ENCODE measurements at regions not wholly inside any gene's neighbourhood (a gene's known extent, or its start where the extent isn't known, plus 50 kb on each side); places are given as distances from the start of the nearest gene placed in this dataset.
A peak's percentile ranks its signal among the peaks of the same experiment; 100 is the strongest.

DNA sequence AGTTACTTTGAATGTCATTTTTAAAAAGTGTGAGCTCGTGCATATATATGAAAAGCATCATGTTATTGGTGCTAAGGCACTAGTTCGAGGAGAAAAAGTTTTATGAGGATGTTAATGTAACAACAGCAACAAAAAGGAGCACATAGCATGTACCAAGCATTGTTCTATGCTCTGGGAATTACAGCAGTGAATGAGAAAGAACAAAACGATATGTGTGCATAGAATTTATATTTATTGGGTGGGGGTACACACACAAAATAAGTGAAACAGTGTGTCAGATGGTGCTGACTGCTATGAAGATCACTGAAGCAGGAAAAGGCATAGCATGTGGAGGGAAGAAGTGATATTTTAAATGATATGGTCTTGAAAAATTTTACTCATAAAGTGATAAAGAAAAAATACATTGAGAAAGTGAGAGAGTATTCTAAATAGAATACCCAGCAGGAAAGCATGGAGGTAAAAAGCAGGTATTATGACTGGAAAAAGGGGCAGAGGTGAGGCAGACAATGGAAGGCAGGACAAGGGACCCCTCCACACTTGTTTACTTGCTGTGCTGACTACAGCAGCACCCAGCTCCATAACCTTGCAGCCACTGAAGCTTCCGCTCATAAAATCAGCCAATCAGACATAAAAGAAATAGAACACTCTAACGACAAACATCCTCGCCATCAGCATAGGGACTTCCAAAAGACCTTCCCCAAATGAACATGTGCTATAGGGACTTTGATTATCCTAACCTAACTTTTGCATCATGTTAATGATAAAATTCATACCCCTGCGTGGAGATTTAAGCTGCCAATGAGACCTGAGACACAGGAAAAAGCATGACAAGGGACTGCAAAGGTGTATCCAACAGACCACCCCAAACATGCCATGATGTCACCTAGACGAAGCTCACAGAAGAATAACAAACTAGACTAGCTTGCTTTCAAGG lies 119.9 kb downstream of the HFE start:
- WGBS (ENCODE audit: missing lambda C conversion rate): 75% methylated on average over 8 of the region's 8 CpGs
- H3K4me2 ChIP-seq: peak overlapping the region; percentile 76
- H3K9me3 ChIP-seq: no peaks in the 10 kb centered on the region
- H3K4me1 ChIP-seq: peaks cover 14% of the 10 kb centered on the region; the same call in 2 of the 3 replicates
- FAIRE-seq (no peak), ATAC-seq (no peak), DNase-seq (ENCODE audit: low read depth in 1 of 2, low spot score in 1 of 2) (no peak)
- H3K4me3 ChIP-seq: peak overlapping the region; percentile 81; the same call in 2 of the 3 replicates
- TF ChIP-seq CEBPB (IDR thresholded peaks at IDR 0.05): no peak
- no peak for TF ChIP-seq RARB (CRISPR knock-in tag; IDR thresholded peaks at IDR 0.05)
- TF ChIP-seq, protein P1, sequence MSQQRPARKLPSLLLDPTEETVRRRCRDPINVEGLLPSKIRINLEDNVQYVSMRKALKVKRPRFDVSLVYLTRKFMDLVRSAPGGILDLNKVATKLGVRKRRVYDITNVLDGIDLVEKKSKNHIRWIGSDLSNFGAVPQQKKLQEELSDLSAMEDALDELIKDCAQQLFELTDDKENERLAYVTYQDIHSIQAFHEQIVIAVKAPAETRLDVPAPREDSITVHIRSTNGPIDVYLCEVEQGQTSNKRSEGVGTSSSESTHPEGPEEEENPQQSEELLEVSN (IDR thresholded peaks at IDR 0.05; ENCODE audit: borderline replicate concordance, low read depth): no peak
- TF ChIP-seq FOXS1 (CRISPR knock-in tag; IDR thresholded peaks at IDR 0.05): no peak
- TF ChIP-seq, protein P2, sequence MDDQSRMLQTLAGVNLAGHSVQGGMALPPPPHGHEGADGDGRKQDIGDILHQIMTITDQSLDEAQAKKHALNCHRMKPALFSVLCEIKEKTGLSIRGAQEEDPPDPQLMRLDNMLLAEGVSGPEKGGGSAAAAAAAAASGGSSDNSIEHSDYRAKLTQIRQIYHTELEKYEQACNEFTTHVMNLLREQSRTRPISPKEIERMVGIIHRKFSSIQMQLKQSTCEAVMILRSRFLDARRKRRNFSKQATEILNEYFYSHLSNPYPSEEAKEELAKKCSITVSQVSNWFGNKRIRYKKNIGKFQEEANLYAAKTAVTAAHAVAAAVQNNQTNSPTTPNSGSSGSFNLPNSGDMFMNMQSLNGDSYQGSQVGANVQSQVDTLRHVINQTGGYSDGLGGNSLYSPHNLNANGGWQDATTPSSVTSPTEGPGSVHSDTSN (IDR thresholded peaks at IDR 0.05): no peak
- no peak for TF ChIP-seq SMC3 (IDR thresholded peaks at IDR 0.05)
- no peak for TF ChIP-seq CBX8 (IDR thresholded peaks at IDR 0.05)
- peak overlapping the region; percentile 88 to 97 for H3K27ac ChIP-seq
- POLR2A ChIA-PET: no interaction called here
- CTCF ChIA-PET: interaction anchor here (1.4 kb wide), 1 partner anchor 9 kb away, joined by 3 read pairs; no protein-coding TSS in a partner anchor

DNA sequence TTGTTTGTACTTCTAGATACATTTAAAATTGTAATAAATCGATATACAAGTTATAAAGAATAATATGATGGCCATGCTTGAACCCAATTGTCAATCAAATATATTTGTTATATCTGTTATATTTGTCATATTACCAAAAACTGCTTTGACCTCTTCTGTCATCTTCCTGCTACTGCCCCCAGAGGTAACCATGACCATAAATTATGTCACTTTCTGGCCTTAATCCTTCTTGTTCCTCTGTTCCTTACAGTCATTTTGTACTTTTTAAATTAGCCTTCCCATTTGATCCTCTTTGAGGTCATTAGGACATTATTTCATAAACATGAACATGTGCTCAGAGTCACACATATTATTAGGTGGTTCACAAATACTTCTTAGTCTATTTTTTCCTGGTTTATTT lies 124.7 kb downstream of the HFE start:
- no peak overlapping the region for H3K4me2 ChIP-seq
- H3K4me1 ChIP-seq: peaks cover 6% of the 10 kb centered on the region; the same call in 2 of the 3 replicates
- no peak for ATAC-seq
- FAIRE-seq: no peak
- ChIA-PET POLR2A (no interaction called here), CTCF (no interaction called here)
- H3K27ac ChIP-seq: no peak overlapping the region
- no peaks in the 10 kb centered on the region for H3K9me3 ChIP-seq
- H3K4me3 ChIP-seq: no peak overlapping the region
- no peak for DNase-seq (ENCODE audit: low read depth in 1 of 2, low spot score in 1 of 2)
- WGBS (ENCODE audit: missing lambda C conversion rate): 55% methylated on average over 1 of the region's 1 CpG
- TF ChIP-seq EHF (CRISPR knock-in tag; IDR thresholded peaks at IDR 0.05) (no peak), NFE2L2 (conservative IDR thresholded peaks at IDR 0.05; ENCODE audit: low read length) (no peak), HOXB13 (CRISPR knock-in tag; IDR thresholded peaks at IDR 0.05; ENCODE audit: low read depth) (no peak), CEBPB (IDR thresholded peaks at IDR 0.05) (no peak), SMC3 (IDR thresholded peaks at IDR 0.05) (no peak), POLR2AphosphoS2 (conservative IDR thresholded peaks at IDR 0.05; ENCODE audit: low read length) (no peak), POLR2A (IDR thresholded peaks at IDR 0.05; ENCODE audit: low read length) (no peak), JUN (IDR thresholded peaks at IDR 0.05) (no peak), GATA3 (IDR thresholded peaks at IDR 0.05; ENCODE audit: borderline replicate concordance) (no peak)
- TF ChIP-seq, protein P3, sequence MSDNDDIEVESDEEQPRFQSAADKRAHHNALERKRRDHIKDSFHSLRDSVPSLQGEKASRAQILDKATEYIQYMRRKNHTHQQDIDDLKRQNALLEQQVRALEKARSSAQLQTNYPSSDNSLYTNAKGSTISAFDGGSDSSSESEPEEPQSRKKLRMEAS (IDR thresholded peaks at IDR 0.05): no peak
- TF ChIP-seq, protein P4, sequence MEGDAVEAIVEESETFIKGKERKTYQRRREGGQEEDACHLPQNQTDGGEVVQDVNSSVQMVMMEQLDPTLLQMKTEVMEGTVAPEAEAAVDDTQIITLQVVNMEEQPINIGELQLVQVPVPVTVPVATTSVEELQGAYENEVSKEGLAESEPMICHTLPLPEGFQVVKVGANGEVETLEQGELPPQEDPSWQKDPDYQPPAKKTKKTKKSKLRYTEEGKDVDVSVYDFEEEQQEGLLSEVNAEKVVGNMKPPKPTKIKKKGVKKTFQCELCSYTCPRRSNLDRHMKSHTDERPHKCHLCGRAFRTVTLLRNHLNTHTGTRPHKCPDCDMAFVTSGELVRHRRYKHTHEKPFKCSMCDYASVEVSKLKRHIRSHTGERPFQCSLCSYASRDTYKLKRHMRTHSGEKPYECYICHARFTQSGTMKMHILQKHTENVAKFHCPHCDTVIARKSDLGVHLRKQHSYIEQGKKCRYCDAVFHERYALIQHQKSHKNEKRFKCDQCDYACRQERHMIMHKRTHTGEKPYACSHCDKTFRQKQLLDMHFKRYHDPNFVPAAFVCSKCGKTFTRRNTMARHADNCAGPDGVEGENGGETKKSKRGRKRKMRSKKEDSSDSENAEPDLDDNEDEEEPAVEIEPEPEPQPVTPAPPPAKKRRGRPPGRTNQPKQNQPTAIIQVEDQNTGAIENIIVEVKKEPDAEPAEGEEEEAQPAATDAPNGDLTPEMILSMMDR (IDR thresholded peaks at IDR 0.05): no peak

GRCh38 chr6:26213334-26214075 lies 126.3 kb downstream of the HFE start:
- no peaks in the 10 kb centered on the region for H3K9me3 ChIP-seq
- H3K4me1 ChIP-seq: no peaks in the 10 kb centered on the region
- FAIRE-seq (no peak), ATAC-seq (no peak), DNase-seq (ENCODE audit: low read depth in 1 of 2, low spot score in 1 of 2) (no peak)
- no peak for TF ChIP-seq GATA3 (IDR thresholded peaks at IDR 0.05; ENCODE audit: borderline replicate concordance)
- no peak for TF ChIP-seq MAZ (IDR thresholded peaks at IDR 0.05; ENCODE audit: borderline replicate concordance, low read depth, low read length)
- no peak for TF ChIP-seq JUN (IDR thresholded peaks at IDR 0.05)
- TF ChIP-seq RNF2 (IDR thresholded peaks at IDR 0.05; ENCODE audit: borderline replicate concordance, low read depth): no peak
- no peak overlapping the region for H3K4me3 ChIP-seq
- ChIA-PET POLR2A (no interaction called here), CTCF (no interaction called here)
- H3K27ac ChIP-seq: no peak overlapping the region
- no peak overlapping the region for H3K4me2 ChIP-seq
- WGBS (ENCODE audit: missing lambda C conversion rate): 81% methylated on average over 2 of the region's 2 CpGs

All from A549 (cell line).